GM23338 (cell line): ENCODE measurements at regions not wholly inside any gene's neighbourhood (a gene's known extent, or its start where the extent isn't known, plus 50 kb on each side); places are given as distances from the start of the nearest gene placed in this dataset.

ENCODE experiments used
- ATAC-seq: fragments of 200-7000 bp; cut with Tn5 transposase; 3 replicates; pipeline ENCODE4 v1.9.1; 2020
- DNase-seq: peaks from one replicate; pipeline ENCODE4 v3.0.0-alpha.2; 2015; ENCODE audit warnings: low spot score
- H2AFZ ChIP-seq: fragments of 200-600 bp; sonication (generic); 2 replicates; pipeline ENCODE4 v1.8.0; 2016; ENCODE audit warnings: antibody characterized with exemption, mild to moderate bottlenecking, moderate library complexity
- H3F3A ChIP-seq: fragments of 200-600 bp; sonication (generic); replicated peaks from 2 replicates; pipeline ENCODE4 v1.8.0; 2017; ENCODE audit warnings: antibody characterized with exemption, mixed run types, low read depth
- H3K27ac ChIP-seq: fragments of 200-600 bp; sonication (generic); 2 replicates; pipeline ENCODE4 v1.6.1; 2016; ENCODE audit warnings: low read depth
- H3K27me3 ChIP-seq: fragments of 200-600 bp; sonication (generic); 2 replicates; pipeline ENCODE4 v1.8.0; 2016; ENCODE audit warnings: mild to moderate bottlenecking, mixed run types, moderate library complexity; ENCODE audit not compliant: insufficient read depth
- H3K36me3 ChIP-seq: fragments of 200-600 bp; sonication (generic); 2 replicates; pipeline ENCODE4 v1.8.0; 2016; ENCODE audit warnings: mild to moderate bottlenecking; ENCODE audit not compliant: insufficient read depth
- H3K4me1 ChIP-seq: fragments of 200-600 bp; sonication (generic); 2 replicates; pipeline ENCODE4 v1.8.0; 2016; ENCODE audit warnings: mild to moderate bottlenecking, moderate library complexity; ENCODE audit not compliant: insufficient read depth
- H3K4me2 ChIP-seq: fragments of 200-600 bp; sonication (generic); 2 replicates; pipeline ENCODE4 v1.7.1; 2017; ENCODE audit warnings: mixed run types
- H3K4me3 ChIP-seq: fragments of 200-600 bp; sonication (generic); 2 replicates; pipeline ENCODE4 v1.6.1; 2016; ENCODE audit warnings: mixed run types
- H3K79me2 ChIP-seq: fragments of 200-600 bp; sonication (generic); replicated peaks from 2 replicates; pipeline ENCODE4 v1.8.0; 2017; ENCODE audit warnings: mild to moderate bottlenecking; ENCODE audit not compliant: insufficient read depth
- H3K9me2 ChIP-seq: fragments of 200-600 bp; sonication (generic); 2 replicates; pipeline ENCODE4 v1.8.0; 2017; ENCODE audit not compliant: insufficient read depth
- H4K20me1 ChIP-seq: fragments of 200-600 bp; sonication (generic); replicated peaks from 2 replicates; pipeline ENCODE4 v1.8.0; 2017; ENCODE audit warnings: mild to moderate bottlenecking; ENCODE audit not compliant: insufficient read depth
- H3K27ac Mint-ChIP-seq: 2 replicates; pipeline ENCODE4 v1.8.0; 2020; ENCODE audit warnings: inconsistent platforms, mild to moderate bottlenecking, moderate library complexity, mixed read lengths
- H3K27me3 Mint-ChIP-seq: 3 replicates; pipeline ENCODE4 v1.8.0; 2022; ENCODE audit warnings: low read depth, mild to moderate bottlenecking, moderate library complexity, mixed read lengths, inconsistent platforms; ENCODE audit not compliant: insufficient read depth, poor library complexity
- H3K36me3 Mint-ChIP-seq: 3 replicates; pipeline ENCODE4 v1.8.0; 2021; ENCODE audit warnings: low read depth, mild to moderate bottlenecking, inconsistent platforms, moderate library complexity, mixed read lengths
- H3K4me1 Mint-ChIP-seq: 3 replicates; pipeline ENCODE4 v1.8.0; 2020; ENCODE audit warnings: mild to moderate bottlenecking, inconsistent platforms, mixed read lengths
- H3K4me3 Mint-ChIP-seq: 3 replicates; pipeline ENCODE4 v1.8.0; 2021; ENCODE audit warnings: moderate library complexity, mild to moderate bottlenecking, inconsistent platforms, mixed read lengths
- H3K9me3 Mint-ChIP-seq: 3 replicates; pipeline ENCODE4 v1.8.0; 2020; ENCODE audit warnings: moderate library complexity, mild to moderate bottlenecking, inconsistent platforms, mixed read lengths
- CREB1 ChIP-seq: fragments of 250-450 bp; sonication (Bioruptor Pico); IDR thresholded peaks from 2 replicates; pipeline ENCODE4 v1.5.0; 2020; ENCODE audit warnings: low read depth, mild to moderate bottlenecking, moderate library complexity
- EZH2 ChIP-seq: fragments of 200-600 bp; sonication (generic); IDR thresholded peaks from one replicate; pipeline ENCODE4 v1.8.0; 2017; ENCODE audit warnings: antibody characterized with exemption, mild to moderate bottlenecking, low read depth; ENCODE audit not compliant: unreplicated experiment
- EZH2phosphoT487 ChIP-seq: fragments of 200-600 bp; sonication (generic); IDR thresholded peaks from one replicate; pipeline ENCODE4 v1.8.1; 2018; ENCODE audit warnings: antibody characterized with exemption; ENCODE audit not compliant: unreplicated experiment
- JUNB ChIP-seq: IDR thresholded peaks from one replicate; pipeline ENCODE4 v1.6.1; 2016; ENCODE audit warnings: antibody characterized with exemption; ENCODE audit not compliant: unreplicated experiment
- NANOG ChIP-seq: IDR thresholded peaks from 2 replicates; pipeline ENCODE4 v1.6.1; 2016; ENCODE audit warnings: antibody characterized with exemption, borderline replicate concordance
- POLR2AphosphoS5 ChIP-seq: IDR thresholded peaks from 2 replicates; pipeline ENCODE4 v1.6.1; 2016; ENCODE audit warnings: antibody characterized with exemption, low read depth
- REST ChIP-seq: IDR thresholded peaks from one replicate; pipeline ENCODE4 v1.6.1; 2018; ENCODE audit warnings: antibody characterized with exemption; ENCODE audit not compliant: unreplicated experiment
- STAT1 ChIP-seq: IDR thresholded peaks from one replicate; pipeline ENCODE4 v1.6.1; 2016; ENCODE audit warnings: antibody characterized with exemption; ENCODE audit not compliant: unreplicated experiment
- ZNF331 ChIP-seq: fragments of 250-450 bp; sonication (Bioruptor Pico); IDR thresholded peaks from 2 replicates; pipeline ENCODE4 v1.5.0; 2020; ENCODE audit warnings: low read depth, mild to moderate bottlenecking, moderate library complexity
- ZNF462 ChIP-seq: fragments of 250-450 bp; sonication (Bioruptor Pico); IDR thresholded peaks from 2 replicates; pipeline ENCODE4 v1.5.0; 2020; ENCODE audit warnings: mild to moderate bottlenecking, moderate library complexity
- TF ChIP-seq, protein P1 (sequence below), 2 experiments: fragments of 200-600 bp in 1 of 2; sonication (generic) in 1 of 2; conservative IDR thresholded peaks; 2 replicates each; pipeline versions ENCODE4 v1.5.1 to v1.6.1; 2016 to 2017; ENCODE audit warnings: antibody characterized with exemption in 2 of 2, low read depth in 2 of 2, mild to moderate bottlenecking in 2 of 2, moderate library complexity in 1 of 2

- no peaks in the 10 kb centered on the region; the same call in 1 of the 3 replicates for H3K9me3 Mint-ChIP-seq
- H3K4me1 ChIP-seq: peaks cover 12% of the 10 kb centered on the region
- no peaks in the 10 kb centered on the region for H3K36me3 ChIP-seq
- H3K4me3 Mint-ChIP-seq: no peak overlapping the region
- peak overlapping the region; percentile 6; the same call in 1 of the 2 replicates for H2AFZ ChIP-seq
- 0 out of 2 replicates have a peak, but pooled peaks cover 5% of the 10 kb centered on the region for H3F3A ChIP-seq
- H3K4me3 ChIP-seq: no peak overlapping the region
- peaks cover under 1% of the 10 kb centered on the region; the same call in 1 of the 3 replicates for H3K36me3 Mint-ChIP-seq
- no peak for TF ChIP-seq EZH2phosphoT487
- TF ChIP-seq, protein P1, sequence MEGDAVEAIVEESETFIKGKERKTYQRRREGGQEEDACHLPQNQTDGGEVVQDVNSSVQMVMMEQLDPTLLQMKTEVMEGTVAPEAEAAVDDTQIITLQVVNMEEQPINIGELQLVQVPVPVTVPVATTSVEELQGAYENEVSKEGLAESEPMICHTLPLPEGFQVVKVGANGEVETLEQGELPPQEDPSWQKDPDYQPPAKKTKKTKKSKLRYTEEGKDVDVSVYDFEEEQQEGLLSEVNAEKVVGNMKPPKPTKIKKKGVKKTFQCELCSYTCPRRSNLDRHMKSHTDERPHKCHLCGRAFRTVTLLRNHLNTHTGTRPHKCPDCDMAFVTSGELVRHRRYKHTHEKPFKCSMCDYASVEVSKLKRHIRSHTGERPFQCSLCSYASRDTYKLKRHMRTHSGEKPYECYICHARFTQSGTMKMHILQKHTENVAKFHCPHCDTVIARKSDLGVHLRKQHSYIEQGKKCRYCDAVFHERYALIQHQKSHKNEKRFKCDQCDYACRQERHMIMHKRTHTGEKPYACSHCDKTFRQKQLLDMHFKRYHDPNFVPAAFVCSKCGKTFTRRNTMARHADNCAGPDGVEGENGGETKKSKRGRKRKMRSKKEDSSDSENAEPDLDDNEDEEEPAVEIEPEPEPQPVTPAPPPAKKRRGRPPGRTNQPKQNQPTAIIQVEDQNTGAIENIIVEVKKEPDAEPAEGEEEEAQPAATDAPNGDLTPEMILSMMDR (conservative IDR thresholded peaks at IDR 0.05; ENCODE audit: low read depth in 2 of 2): no peak
- no peak for TF ChIP-seq ZNF331
- TF ChIP-seq STAT1: no peak
- TF ChIP-seq ZNF462: no peak
- TF ChIP-seq CREB1: no peak
- TF ChIP-seq EZH2: no peak
- no peak for TF ChIP-seq POLR2AphosphoS5
- TF ChIP-seq NANOG: no peak
- TF ChIP-seq JUNB: no peak
- no peak for TF ChIP-seq REST
- peak; percentile 41 for DNase-seq
- H3K27me3 ChIP-seq: no peaks in the 10 kb centered on the region
- H4K20me1 ChIP-seq: no peaks in the 10 kb centered on the region
- H3K4me1 Mint-ChIP-seq: peaks cover 35% of the 10 kb centered on the region
- H3K4me2 ChIP-seq: no peak overlapping the region
- H3K27ac Mint-ChIP-seq: no peak overlapping the region
- H3K79me2 ChIP-seq: no peaks in the 10 kb centered on the region
- no peak for ATAC-seq
- H3K27me3 Mint-ChIP-seq: peaks cover 11% of the 10 kb centered on the region
- H3K9me2 ChIP-seq: 0 out of 2 replicates have a peak, but pooled peaks cover 3% of the 10 kb centered on the region
- no peak overlapping the region for H3K27ac ChIP-seq
Observed at GRCh38 chr14:64649383-64649998, 54.7 kb upstream of the PLEKHG3 start.
